A549 (cell line): ENCODE measurements at regions not wholly inside any gene's neighbourhood (a gene's known extent, or its start where the extent isn't known, plus 50 kb on each side); places are given as distances from the start of the nearest gene placed in this dataset.

Source experiments
- CTCF ChIP-seq: fragments of >200 bp; sonication (Bioruptor Twin); formaldehyde crosslinking; IDR thresholded peaks from 3 replicates; pipeline ENCODE4 v1.5.1; 2016
- POLR2A ChIP-seq: IDR thresholded peaks from 2 replicates; pipeline ENCODE4 v1.6.1; 2012; ENCODE audit warnings: mild to moderate bottlenecking, low read length
- RFX5 ChIP-seq: fragments of 450-650 bp; IDR thresholded peaks from 2 replicates; pipeline ENCODE4 v1.7.1; 2014; ENCODE audit warnings: antibody characterized with exemption, mild to moderate bottlenecking, moderate library complexity
- SMC3 ChIP-seq: fragments of >200 bp; sonication (Bioruptor Twin); formaldehyde crosslinking; IDR thresholded peaks from 3 replicates; pipeline ENCODE4 v1.6.1; 2018; ENCODE audit warnings: inconsistent platforms

GRCh38 chr13:80086304-80086721, 254.6 kb downstream of the SPRY2 start:
- TF ChIP-seq CTCF: no peak
- TF ChIP-seq POLR2A: no peak
- no peak for TF ChIP-seq RFX5
- no peak for TF ChIP-seq SMC3
